ENCODE measurements at regions not wholly inside any gene's neighbourhood (a gene's known extent, or its start where the extent isn't known, plus 50 kb on each side); places are given as distances from the start of the nearest gene placed in this dataset.

DNA sequence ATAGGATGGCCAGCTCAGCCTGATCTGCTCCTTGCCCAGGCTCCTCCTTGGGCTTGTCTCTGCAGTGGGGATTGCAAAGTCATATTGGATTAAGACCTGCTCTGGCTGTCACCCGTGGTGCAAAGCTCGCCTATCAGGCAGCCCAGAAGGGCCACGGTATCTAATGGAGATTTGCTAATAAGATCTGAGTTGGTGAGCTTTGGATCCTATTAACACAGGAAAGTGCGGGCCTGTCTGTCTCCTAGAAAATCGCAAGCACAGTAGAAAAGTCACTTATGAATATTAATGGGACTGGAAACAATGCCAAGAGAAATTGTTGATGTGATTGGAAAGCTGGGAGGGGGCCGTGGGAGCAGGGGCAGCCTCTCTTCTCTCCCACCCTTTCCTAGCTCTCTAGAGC, 72.8 kb downstream of the CHST1 start:
- intact Hi-C loops (cut with micrococcal nuclease; ENCODE audit: unreplicated experiment) = no loop called here
- H3K4me3 ChIP-seq = no peak overlapping the region
- ChIA-PET POLR2A (ENCODE audit: unreplicated experiment) (no interaction called here), CTCF (no interaction called here)
- H2AFZ ChIP-seq = no peak overlapping the region
- H3K27ac ChIP-seq = no peak overlapping the region
- no peaks in the 10 kb centered on the region for H3K9me3 ChIP-seq (ENCODE audit: insufficient read depth, low read depth)
- H3K79me2 ChIP-seq (ENCODE audit: low read depth) = no peaks in the 10 kb centered on the region
- no peaks in the 10 kb centered on the region for H3K36me3 ChIP-seq (ENCODE audit: low read depth)
- no peak overlapping the region for H3K4me2 ChIP-seq
- no peak for DNase-seq
- no peaks in the 10 kb centered on the region for H3K4me1 ChIP-seq (replicated peaks; ENCODE audit: insufficient read depth)
- H3K9me2 ChIP-seq (ENCODE audit: insufficient read depth) = no peaks in the 10 kb centered on the region
- peaks cover 56% of the 10 kb centered on the region for H3K27me3 ChIP-seq (ENCODE audit: insufficient read depth, low read depth)
- TF ChIP-seq, protein P1, sequence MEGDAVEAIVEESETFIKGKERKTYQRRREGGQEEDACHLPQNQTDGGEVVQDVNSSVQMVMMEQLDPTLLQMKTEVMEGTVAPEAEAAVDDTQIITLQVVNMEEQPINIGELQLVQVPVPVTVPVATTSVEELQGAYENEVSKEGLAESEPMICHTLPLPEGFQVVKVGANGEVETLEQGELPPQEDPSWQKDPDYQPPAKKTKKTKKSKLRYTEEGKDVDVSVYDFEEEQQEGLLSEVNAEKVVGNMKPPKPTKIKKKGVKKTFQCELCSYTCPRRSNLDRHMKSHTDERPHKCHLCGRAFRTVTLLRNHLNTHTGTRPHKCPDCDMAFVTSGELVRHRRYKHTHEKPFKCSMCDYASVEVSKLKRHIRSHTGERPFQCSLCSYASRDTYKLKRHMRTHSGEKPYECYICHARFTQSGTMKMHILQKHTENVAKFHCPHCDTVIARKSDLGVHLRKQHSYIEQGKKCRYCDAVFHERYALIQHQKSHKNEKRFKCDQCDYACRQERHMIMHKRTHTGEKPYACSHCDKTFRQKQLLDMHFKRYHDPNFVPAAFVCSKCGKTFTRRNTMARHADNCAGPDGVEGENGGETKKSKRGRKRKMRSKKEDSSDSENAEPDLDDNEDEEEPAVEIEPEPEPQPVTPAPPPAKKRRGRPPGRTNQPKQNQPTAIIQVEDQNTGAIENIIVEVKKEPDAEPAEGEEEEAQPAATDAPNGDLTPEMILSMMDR (conservative IDR thresholded peaks at IDR 0.05) = no peak
- no peak for TF ChIP-seq EZH2 (IDR thresholded peaks at IDR 0.05; ENCODE audit: low read depth)
- no TSS peak for BruUV-seq (replicated peaks)
- no peaks in the 10 kb centered on the region for H3F3A ChIP-seq (ENCODE audit: insufficient read depth, low read depth)
- H4K20me1 ChIP-seq (ENCODE audit: insufficient read depth) = no peaks in the 10 kb centered on the region

DNA sequence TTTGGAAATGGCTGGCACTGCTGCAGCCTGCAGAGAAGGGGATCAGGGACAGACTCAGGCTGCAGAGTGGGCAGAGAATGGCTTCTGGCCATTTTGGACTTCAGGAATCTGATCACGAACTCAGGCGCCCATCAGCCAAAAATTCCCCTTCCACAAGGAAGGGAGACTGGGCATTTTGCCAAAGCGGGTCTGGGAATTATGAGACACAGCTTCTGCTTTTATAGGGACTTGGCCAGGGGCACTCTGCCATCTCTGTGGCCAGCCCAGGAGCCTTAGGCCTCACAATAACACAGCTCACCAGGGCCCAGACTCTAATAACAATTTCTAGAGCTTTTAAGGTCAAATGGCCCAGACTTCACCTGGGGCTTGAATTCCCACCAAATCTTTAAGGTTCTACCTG, 74.7 kb downstream of the CHST1 start:
- no peak for DNase-seq
- intact Hi-C loops (cut with micrococcal nuclease; ENCODE audit: unreplicated experiment) = no loop called here

DNA sequence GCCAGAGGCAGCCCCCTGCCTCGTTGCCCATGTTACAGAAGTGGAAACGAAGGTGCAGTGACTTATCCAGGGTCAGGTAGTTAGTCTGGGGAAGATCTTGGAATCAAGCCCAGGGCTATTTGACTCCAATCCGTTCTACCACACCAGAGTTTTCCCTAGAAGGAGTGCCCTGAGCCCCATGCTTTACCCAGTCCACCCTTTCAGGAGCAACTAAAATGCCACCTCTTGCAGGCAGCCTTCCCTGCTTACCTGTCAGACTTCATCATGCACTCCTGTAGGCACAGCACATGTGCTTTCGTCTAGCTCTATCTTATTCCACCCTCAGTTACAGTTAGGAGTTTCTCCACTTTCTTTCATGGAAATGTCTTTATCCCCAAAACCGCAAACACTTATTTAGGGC, 80.2 kb downstream of the CHST1 start:
- no peaks in the 10 kb centered on the region for H3K79me2 ChIP-seq (ENCODE audit: low read depth)
- H4K20me1 ChIP-seq (ENCODE audit: insufficient read depth) = 0 out of 2 replicates have a peak, but pooled peaks cover 4% of the 10 kb centered on the region
- ChIA-PET CTCF (no interaction called here), POLR2A (ENCODE audit: unreplicated experiment) (interaction anchor here (0.5 kb wide), 1 partner anchor 197 kb away, joined by 3 read pairs; no protein-coding TSS in a partner anchor)
- no peaks in the 10 kb centered on the region for H3K36me3 ChIP-seq (ENCODE audit: low read depth)
- TF ChIP-seq, protein P1 (conservative IDR thresholded peaks at IDR 0.05) = no peak
- TF ChIP-seq EZH2 (IDR thresholded peaks at IDR 0.05; ENCODE audit: low read depth) = no peak
- no peak overlapping the region for H3K4me2 ChIP-seq
- H3K9me3 ChIP-seq (ENCODE audit: insufficient read depth, low read depth) = no peaks in the 10 kb centered on the region
- no peak overlapping the region for H2AFZ ChIP-seq
- no peak overlapping the region for H3K4me3 ChIP-seq
- H3K9me2 ChIP-seq (ENCODE audit: insufficient read depth) = no peaks in the 10 kb centered on the region
- no peak overlapping the region for H3K27ac ChIP-seq
- no peak for DNase-seq
- H3K4me1 ChIP-seq (replicated peaks; ENCODE audit: insufficient read depth) = no peaks in the 10 kb centered on the region
- BruUV-seq (replicated peaks) = no TSS peak
- intact Hi-C loops (cut with micrococcal nuclease; ENCODE audit: unreplicated experiment) = no loop called here
- H3F3A ChIP-seq (ENCODE audit: insufficient read depth, low read depth) = no peaks in the 10 kb centered on the region
- H3K27me3 ChIP-seq (ENCODE audit: insufficient read depth, low read depth) = peaks cover 43% of the 10 kb centered on the region

More for the DNA sequence above, 74.7 kb downstream of the CHST1 start:
- Histone ChIP-seq H3K9me3 (ENCODE audit: insufficient read depth, low read depth) (no peaks in the 10 kb centered on the region), H3K27me3 (ENCODE audit: insufficient read depth, low read depth) (peaks cover 53% of the 10 kb centered on the region), H3K36me3 (ENCODE audit: low read depth) (no peaks in the 10 kb centered on the region), H2AFZ (no peak overlapping the region), H3K4me3 (no peak overlapping the region), H3K4me1 (replicated peaks; ENCODE audit: insufficient read depth) (no peaks in the 10 kb centered on the region), H3K9me2 (ENCODE audit: insufficient read depth) (no peaks in the 10 kb centered on the region), H4K20me1 (ENCODE audit: insufficient read depth) (0 out of 2 replicates have a peak, but pooled peaks cover 4% of the 10 kb centered on the region), H3F3A (ENCODE audit: insufficient read depth, low read depth) (no peaks in the 10 kb centered on the region), H3K79me2 (ENCODE audit: low read depth) (no peaks in the 10 kb centered on the region), H3K27ac (no peak overlapping the region), H3K4me2 (no peak overlapping the region)
- TF ChIP-seq, protein P1 (conservative IDR thresholded peaks at IDR 0.05) = no peak
- TF ChIP-seq EZH2 (IDR thresholded peaks at IDR 0.05; ENCODE audit: low read depth) = no peak
- POLR2A ChIA-PET (ENCODE audit: unreplicated experiment) = no interaction called here
- CTCF ChIA-PET = no interaction called here
- BruUV-seq (replicated peaks) = no TSS peak

All from PC-9 (cell line).